OCI-LY1 (cell line): ENCODE measurements at regions not wholly inside any gene's neighbourhood (a gene's known extent, or its start where the extent isn't known, plus 50 kb on each side); places are given as distances from the start of the nearest gene placed in this dataset.
"Not testable (repeated sequence)": the region's sequence is repeated elsewhere in the genome, so short reads cannot be mapped to it uniquely, and the experiment has no call there.

ENCODE experiments used
- H2AFZ ChIP-seq: fragments of 200-600 bp; sonication (generic), shearing (Covaris generic); 2 replicates; pipeline ENCODE4 v1.6.0; 2014; ENCODE audit warnings: antibody characterized with exemption, mild to moderate bottlenecking, low read length
- H3F3A ChIP-seq: fragments of 200-600 bp; sonication (generic), shearing (Covaris generic); 2 replicates; pipeline ENCODE4 v1.6.0; 2014; ENCODE audit warnings: mild to moderate bottlenecking, antibody characterized with exemption, low read length, moderate library complexity; ENCODE audit not compliant: insufficient read depth
- H3K27ac ChIP-seq: fragments of 200-600 bp; sonication (generic); 2 replicates; pipeline ENCODE4 v1.5.1; 2014; ENCODE audit warnings: low read length, mixed run types, mild to moderate bottlenecking, low read depth; ENCODE audit not compliant: poor library complexity, severe bottlenecking
- H3K27me3 ChIP-seq: fragments of 200-600 bp; sonication (generic); 2 replicates; pipeline ENCODE4 v1.6.0; 2014; ENCODE audit warnings: antibody characterized with exemption, mild to moderate bottlenecking, low read length, moderate library complexity; ENCODE audit not compliant: insufficient read depth
- H3K36me3 ChIP-seq: fragments of 200-600 bp; sonication (generic); 2 replicates; pipeline ENCODE4 v1.6.1; 2014; ENCODE audit warnings: mild to moderate bottlenecking, antibody characterized with exemption, low read length, moderate library complexity, mixed read lengths; ENCODE audit not compliant: insufficient read depth
- H3K4me1 ChIP-seq: fragments of 200-600 bp; sonication (generic); 2 replicates; pipeline ENCODE4 v1.5.1; 2014; ENCODE audit warnings: mild to moderate bottlenecking, low read length, moderate library complexity; ENCODE audit not compliant: insufficient read depth, severe bottlenecking
- H3K4me2 ChIP-seq: fragments of 200-600 bp; sonication (generic), shearing (Covaris generic); 2 replicates; pipeline ENCODE4 v1.6.1; 2014; ENCODE audit warnings: low read length
- H3K4me3 ChIP-seq: fragments of 200-600 bp; sonication (generic); 2 replicates; pipeline ENCODE4 v1.5.1; 2014; ENCODE audit warnings: low read length, low read depth, mild to moderate bottlenecking, mixed read lengths; ENCODE audit not compliant: poor library complexity, severe bottlenecking
- H3K79me2 ChIP-seq: fragments of 200-600 bp; shearing (Covaris generic); 2 replicates; pipeline ENCODE4 v1.6.1; 2016; ENCODE audit warnings: mixed run types, low read length, mixed read lengths; ENCODE audit not compliant: insufficient read depth
- H3K9ac ChIP-seq: fragments of 200-600 bp; sonication (generic), shearing (Covaris generic); 2 replicates; pipeline ENCODE4 v1.6.1; 2014; ENCODE audit warnings: mild to moderate bottlenecking, low read length, mixed read lengths
- H3K9me2 ChIP-seq: fragments of 200-600 bp; sonication (generic), shearing (Covaris generic); 2 replicates; pipeline ENCODE4 v1.6.1; 2014; ENCODE audit warnings: low read depth, mild to moderate bottlenecking, low read length, mixed read lengths
- H3K9me3 ChIP-seq: fragments of 200-600 bp; shearing (Covaris generic); 2 replicates; pipeline ENCODE4 v1.6.1; 2014; ENCODE audit warnings: low read length, mixed read lengths
- H4K20me1 ChIP-seq: fragments of 200-600 bp; sonication (generic), shearing (Covaris generic); 2 replicates; pipeline ENCODE4 v1.6.0; 2016; ENCODE audit warnings: mild to moderate bottlenecking, low read length; ENCODE audit not compliant: insufficient read depth
- CTCF ChIP-seq: fragments of 200-600 bp; sonication (generic), shearing (Covaris generic); IDR thresholded peaks from 2 replicates; pipeline ENCODE4 v1.5.1; 2017; ENCODE audit warnings: mild to moderate bottlenecking, antibody characterized with exemption, low read length, moderate library complexity, mixed read lengths
- EZH2 ChIP-seq: fragments of 200-600 bp; sonication (generic), shearing (Covaris generic); IDR thresholded peaks from 2 replicates; pipeline ENCODE4 v1.8.0; 2017; ENCODE audit warnings: borderline replicate concordance, mixed run types, mild to moderate bottlenecking, antibody characterized with exemption, low read length, moderate library complexity, mixed read lengths

GRCh38 chr12:89059056-89059455, 293.2 kb downstream of the DUSP6 start:
- H3K9me3 ChIP-seq, result no peaks in the 10 kb centered on the region
- H3K36me3 ChIP-seq, result no peaks in the 10 kb centered on the region
- no peak overlapping the region for H3K9ac ChIP-seq
- H3K4me2 ChIP-seq, result no peak overlapping the region
- H3K27me3 ChIP-seq, result no peaks in the 10 kb centered on the region
- TF ChIP-seq CTCF, result no peak
- no peak for TF ChIP-seq EZH2
- H3K9me2 ChIP-seq, result no peaks in the 10 kb centered on the region
- no peak overlapping the region for H2AFZ ChIP-seq
- no peak overlapping the region for H3K27ac ChIP-seq
- no peaks in the 10 kb centered on the region for H3K4me1 ChIP-seq
- no peak overlapping the region for H3K4me3 ChIP-seq
- H3K79me2 ChIP-seq, result no peaks in the 10 kb centered on the region
- H4K20me1 ChIP-seq, result no peaks in the 10 kb centered on the region
- no peaks in the 10 kb centered on the region for H3F3A ChIP-seq

- no peaks in the 10 kb centered on the region for H3K9me2 ChIP-seq
- no peak overlapping the region for H3K9ac ChIP-seq
- no peak overlapping the region for H3K4me2 ChIP-seq
- no peaks in the 10 kb centered on the region for H3F3A ChIP-seq
- H2AFZ ChIP-seq, result no peak overlapping the region
- no peak overlapping the region for H3K27ac ChIP-seq
- H3K27me3 ChIP-seq, result no peaks in the 10 kb centered on the region
- H4K20me1 ChIP-seq, result no peaks in the 10 kb centered on the region
- H3K79me2 ChIP-seq, result no peaks in the 10 kb centered on the region
- H3K4me3 ChIP-seq, result no peak overlapping the region
- H3K4me1 ChIP-seq, result no peaks in the 10 kb centered on the region
- TF ChIP-seq EZH2, result no peak
- no peak for TF ChIP-seq CTCF
- no peaks in the 10 kb centered on the region for H3K36me3 ChIP-seq
- H3K9me3 ChIP-seq, result no peaks in the 10 kb centered on the region
Observed at GRCh38 chr12:89058402-89058801, 293.9 kb downstream of the DUSP6 start.

GRCh38 chr12:89053817-89054216, 298.5 kb downstream of the DUSP6 start:
- H3K79me2 ChIP-seq, H3K4me3 ChIP-seq, H2AFZ ChIP-seq, H3K9me3 ChIP-seq, H3K4me2 ChIP-seq, H3K9ac ChIP-seq, H3K4me1 ChIP-seq, H3K9me2 ChIP-seq, H3F3A ChIP-seq, H3K36me3 ChIP-seq, H3K27ac ChIP-seq, H3K27me3 ChIP-seq, H4K20me1 ChIP-seq: not testable (repeated sequence)

GRCh38 chr12:89051065-89051677, 301.1 kb downstream of the DUSP6 start:
- H3K4me1 ChIP-seq, result no peaks in the 10 kb centered on the region
- no peaks in the 10 kb centered on the region for H3F3A ChIP-seq
- no peak overlapping the region for H2AFZ ChIP-seq
- no peak overlapping the region for H3K4me3 ChIP-seq
- no peak overlapping the region for H3K4me2 ChIP-seq
- H3K9me3 ChIP-seq, result no peaks in the 10 kb centered on the region
- no peaks in the 10 kb centered on the region for H3K27me3 ChIP-seq
- no peaks in the 10 kb centered on the region for H3K9me2 ChIP-seq
- no peaks in the 10 kb centered on the region for H4K20me1 ChIP-seq
- TF ChIP-seq EZH2 (no peak), CTCF (peak; percentile 76)
- H3K27ac ChIP-seq, result no peak overlapping the region
- H3K36me3 ChIP-seq, result no peaks in the 10 kb centered on the region
- no peaks in the 10 kb centered on the region for H3K79me2 ChIP-seq
- H3K9ac ChIP-seq, result no peak overlapping the region
